MV-4-11 (cell line): ENCODE measurements at regions not wholly inside any gene's neighbourhood (a gene's known extent, or its start where the extent isn't known, plus 50 kb on each side); places are given as distances from the start of the nearest gene placed in this dataset.

Experiments
- DNase-seq: peaks from one replicate; lab custom pipeline; 2025; lab: John Stamatoyannopoulos, UW

- DNase-seq: no peak
Measured at GRCh38 chr2:204434660-204435462, 110.4 kb upstream of the PARD3B start.

GRCh38 chr2:204436230-204436629 is 109.0 kb upstream of the PARD3B start:
- no peak for DNase-seq

GRCh38 chr2:204437408-204437807 is 107.9 kb upstream of the PARD3B start:
- no peak for DNase-seq

- DNase-seq: no peak
Measured at GRCh38 chr2:204437815-204438756, 107.2 kb upstream of the PARD3B start.

GRCh38 chr2:204441316-204441715 is 104.0 kb upstream of the PARD3B start:
- DNase-seq: no peak

GRCh38 chr2:204445149-204445548 is 100.1 kb upstream of the PARD3B start:
- no peak for DNase-seq

GRCh38 chr2:204447722-204448121 is 97.6 kb upstream of the PARD3B start:
- DNase-seq: no peak

GRCh38 chr2:204449977-204450376 is 95.3 kb upstream of the PARD3B start:
- no peak for DNase-seq

- no peak for DNase-seq
Measured at GRCh38 chr2:204451766-204452165, 93.5 kb upstream of the PARD3B start.

- no peak for DNase-seq
Measured at GRCh38 chr2:204452464-204453023, 92.7 kb upstream of the PARD3B start.

- no peak for DNase-seq
Measured at GRCh38 chr2:204453730-204454167, 91.5 kb upstream of the PARD3B start.

- DNase-seq: no peak
Measured at GRCh38 chr2:204454672-204455380, 90.4 kb upstream of the PARD3B start.

GRCh38 chr2:204468746-204469429 is 76.4 kb upstream of the PARD3B start:
- DNase-seq: no peak

- DNase-seq: no peak
Measured at GRCh38 chr2:204470178-204470620, 75.1 kb upstream of the PARD3B start.

- DNase-seq: no peak
Measured at GRCh38 chr2:204470621-204471196, 74.6 kb upstream of the PARD3B start.

- no peak for DNase-seq
Measured at GRCh38 chr2:204472375-204472774, 72.9 kb upstream of the PARD3B start.

GRCh38 chr2:204473224-204473623 is 72.1 kb upstream of the PARD3B start:
- DNase-seq: no peak

- DNase-seq: no peak
Measured at GRCh38 chr2:204475399-204475798, 69.9 kb upstream of the PARD3B start.

- no peak for DNase-seq
Measured at GRCh38 chr2:204477358-204477950, 67.8 kb upstream of the PARD3B start.

- no peak for DNase-seq
Measured at GRCh38 chr2:204479557-204479956, 65.7 kb upstream of the PARD3B start.
